HEK293 (cell line): ENCODE measurements at regions not wholly inside any gene's neighbourhood (a gene's known extent, or its start where the extent isn't known, plus 50 kb on each side); places are given as distances from the start of the nearest gene placed in this dataset.

ENCODE experiments used
- PRDM1 ChIP-seq: fragments of 450-650 bp; formaldehyde crosslinking; IDR thresholded peaks from 2 replicates; pipeline ENCODE4; 2016; ENCODE audit warnings: missing biosample characterization, missing genetic modification characterization
- RBAK ChIP-seq: fragments of 450-650 bp; formaldehyde crosslinking; IDR thresholded peaks from 2 replicates; pipeline ENCODE4 v1.5.1; 2016; ENCODE audit warnings: missing biosample characterization, missing genetic modification characterization
- ZBTB21 ChIP-seq: fragments of 450-650 bp; formaldehyde crosslinking; IDR thresholded peaks from 2 replicates; pipeline ENCODE4 v1.5.1; 2017; ENCODE audit warnings: missing biosample characterization, missing genetic modification characterization
- ZNF211 ChIP-seq: fragments of 450-650 bp; formaldehyde crosslinking; IDR thresholded peaks from 2 replicates; pipeline ENCODE4 v1.5.1; 2016; ENCODE audit warnings: low read depth, missing biosample characterization, missing genetic modification characterization
- ZNF24 ChIP-seq: fragments of 450-650 bp; formaldehyde crosslinking; IDR thresholded peaks from 2 replicates; pipeline ENCODE4 v1.5.1; 2016; ENCODE audit warnings: missing biosample characterization, missing genetic modification characterization
- ZNF561 ChIP-seq: fragments of 450-650 bp; IDR thresholded peaks from 2 replicates; pipeline ENCODE4 v1.5.1; 2018; ENCODE audit warnings: missing biosample characterization, missing genetic modification characterization, borderline replicate concordance
- ZNF837 ChIP-seq: fragments of 450-650 bp; formaldehyde crosslinking; IDR thresholded peaks from 2 replicates; pipeline ENCODE4 v1.5.1; 2016; ENCODE audit warnings: missing biosample characterization, missing genetic modification characterization
- TF ChIP-seq, protein P1 (sequence below): fragments of 450-650 bp; formaldehyde crosslinking; IDR thresholded peaks from 2 replicates; pipeline ENCODE4 v1.5.1; 2016; ENCODE audit warnings: missing biosample characterization, missing genetic modification characterization
- TF ChIP-seq, protein P2 (sequence below): fragments of 450-650 bp; formaldehyde crosslinking; optimal IDR thresholded peaks from 2 replicates; pipeline ENCODE3; 2016; ENCODE audit warnings: missing biosample characterization, mild to moderate bottlenecking, missing genetic modification characterization
- TF ChIP-seq, protein P3 (sequence below): fragments of 450-650 bp; formaldehyde crosslinking; IDR thresholded peaks from 2 replicates; pipeline ENCODE4 v1.5.1; 2016; ENCODE audit warnings: missing biosample characterization, missing genetic modification characterization

DNA sequence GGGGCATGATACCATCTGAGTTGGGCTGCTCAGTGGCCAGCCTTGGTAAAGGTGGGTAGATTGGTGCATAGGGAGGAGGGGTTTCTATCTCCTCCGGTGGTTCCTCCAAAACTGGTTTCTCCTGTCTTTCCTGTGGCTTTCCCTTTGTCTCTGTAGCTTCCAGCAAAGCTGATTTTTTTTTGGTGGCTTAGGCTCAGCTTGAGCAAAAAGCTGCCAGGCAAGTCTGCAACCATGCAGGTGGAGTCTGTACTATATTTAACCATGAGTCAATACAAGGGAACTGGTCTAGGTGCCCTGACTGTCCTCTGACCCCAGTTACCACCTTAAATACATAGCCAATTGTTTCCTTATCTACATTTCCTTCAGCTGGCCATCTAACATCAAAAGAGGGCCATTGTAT, 64.0 kb upstream of the ZNF681 start:
- TF ChIP-seq, protein P1, sequence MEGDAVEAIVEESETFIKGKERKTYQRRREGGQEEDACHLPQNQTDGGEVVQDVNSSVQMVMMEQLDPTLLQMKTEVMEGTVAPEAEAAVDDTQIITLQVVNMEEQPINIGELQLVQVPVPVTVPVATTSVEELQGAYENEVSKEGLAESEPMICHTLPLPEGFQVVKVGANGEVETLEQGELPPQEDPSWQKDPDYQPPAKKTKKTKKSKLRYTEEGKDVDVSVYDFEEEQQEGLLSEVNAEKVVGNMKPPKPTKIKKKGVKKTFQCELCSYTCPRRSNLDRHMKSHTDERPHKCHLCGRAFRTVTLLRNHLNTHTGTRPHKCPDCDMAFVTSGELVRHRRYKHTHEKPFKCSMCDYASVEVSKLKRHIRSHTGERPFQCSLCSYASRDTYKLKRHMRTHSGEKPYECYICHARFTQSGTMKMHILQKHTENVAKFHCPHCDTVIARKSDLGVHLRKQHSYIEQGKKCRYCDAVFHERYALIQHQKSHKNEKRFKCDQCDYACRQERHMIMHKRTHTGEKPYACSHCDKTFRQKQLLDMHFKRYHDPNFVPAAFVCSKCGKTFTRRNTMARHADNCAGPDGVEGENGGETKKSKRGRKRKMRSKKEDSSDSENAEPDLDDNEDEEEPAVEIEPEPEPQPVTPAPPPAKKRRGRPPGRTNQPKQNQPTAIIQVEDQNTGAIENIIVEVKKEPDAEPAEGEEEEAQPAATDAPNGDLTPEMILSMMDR (tag by site-specific recombination) = no peak
- TF ChIP-seq ZNF837 (tag by site-specific recombination) = no peak
- TF ChIP-seq, protein P2, sequence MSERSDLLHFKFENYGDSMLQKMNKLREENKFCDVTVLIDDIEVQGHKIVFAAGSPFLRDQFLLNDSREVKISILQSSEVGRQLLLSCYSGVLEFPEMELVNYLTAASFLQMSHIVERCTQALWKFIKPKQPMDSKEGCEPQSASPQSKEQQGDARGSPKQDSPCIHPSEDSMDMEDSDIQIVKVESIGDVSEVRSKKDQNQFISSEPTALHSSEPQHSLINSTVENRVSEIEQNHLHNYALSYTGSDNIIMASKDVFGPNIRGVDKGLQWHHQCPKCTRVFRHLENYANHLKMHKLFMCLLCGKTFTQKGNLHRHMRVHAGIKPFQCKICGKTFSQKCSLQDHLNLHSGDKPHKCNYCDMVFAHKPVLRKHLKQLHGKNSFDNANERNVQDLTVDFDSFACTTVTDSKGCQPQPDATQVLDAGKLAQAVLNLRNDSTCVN (tag by site-specific recombination) = no peak
- TF ChIP-seq, protein P3, sequence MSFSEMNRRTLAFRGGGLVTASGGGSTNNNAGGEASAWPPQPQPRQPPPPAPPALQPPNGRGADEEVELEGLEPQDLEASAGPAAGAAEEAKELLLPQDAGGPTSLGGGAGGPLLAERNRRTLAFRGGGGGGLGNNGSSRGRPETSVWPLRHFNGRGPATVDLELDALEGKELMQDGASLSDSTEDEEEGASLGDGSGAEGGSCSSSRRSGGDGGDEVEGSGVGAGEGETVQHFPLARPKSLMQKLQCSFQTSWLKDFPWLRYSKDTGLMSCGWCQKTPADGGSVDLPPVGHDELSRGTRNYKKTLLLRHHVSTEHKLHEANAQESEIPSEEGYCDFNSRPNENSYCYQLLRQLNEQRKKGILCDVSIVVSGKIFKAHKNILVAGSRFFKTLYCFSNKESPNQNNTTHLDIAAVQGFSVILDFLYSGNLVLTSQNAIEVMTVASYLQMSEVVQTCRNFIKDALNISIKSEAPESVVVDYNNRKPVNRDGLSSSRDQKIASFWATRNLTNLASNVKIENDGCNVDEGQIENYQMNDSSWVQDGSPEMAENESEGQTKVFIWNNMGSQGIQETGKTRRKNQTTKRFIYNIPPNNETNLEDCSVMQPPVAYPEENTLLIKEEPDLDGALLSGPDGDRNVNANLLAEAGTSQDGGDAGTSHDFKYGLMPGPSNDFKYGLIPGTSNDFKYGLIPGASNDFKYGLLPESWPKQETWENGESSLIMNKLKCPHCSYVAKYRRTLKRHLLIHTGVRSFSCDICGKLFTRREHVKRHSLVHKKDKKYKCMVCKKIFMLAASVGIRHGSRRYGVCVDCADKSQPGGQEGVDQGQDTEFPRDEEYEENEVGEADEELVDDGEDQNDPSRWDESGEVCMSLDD (tag by site-specific recombination) = no peak
- no peak for TF ChIP-seq ZNF211 (tag by site-specific recombination)
- TF ChIP-seq PRDM1 (tag by site-specific recombination) = no peak
- TF ChIP-seq ZBTB21 (tag by site-specific recombination) = no peak
- no peak for TF ChIP-seq ZNF24 (tag by site-specific recombination)
- TF ChIP-seq ZNF561 = no peak
- no peak for TF ChIP-seq RBAK
